GM12872 (cell line): ENCODE measurements at regions not wholly inside any gene's neighbourhood (a gene's known extent, or its start where the extent isn't known, plus 50 kb on each side); places are given as distances from the start of the nearest gene placed in this dataset.

Source experiments
- CTCF ChIP-seq: IDR thresholded peaks from 3 replicates; pipeline ENCODE4 v1.5.1; 2011; ENCODE audit warnings: low read depth, mild to moderate bottlenecking, low read length, moderate library complexity; ENCODE audit not compliant: insufficient read depth

GRCh38 chr13:93004919-93005318, 221.7 kb upstream of the GPC6 start:
- no peak for TF ChIP-seq CTCF

GRCh38 chr13:93007928-93008327, 218.7 kb upstream of the GPC6 start:
- no peak for TF ChIP-seq CTCF

GRCh38 chr13:93017493-93018112, 209.0 kb upstream of the GPC6 start:
- no peak for TF ChIP-seq CTCF

GRCh38 chr13:93023929-93024328, 202.7 kb upstream of the GPC6 start:
- no peak for TF ChIP-seq CTCF

- TF ChIP-seq CTCF = no peak
Observed at GRCh38 chr13:93025984-93026383, 200.6 kb upstream of the GPC6 start.

- no peak for TF ChIP-seq CTCF
Observed at GRCh38 chr13:93029536-93029935, 197.1 kb upstream of the GPC6 start.

GRCh38 chr13:93036380-93036779, 190.2 kb upstream of the GPC6 start:
- no peak for TF ChIP-seq CTCF
